Type B pancreatic cell (in vitro differentiated cells): ENCODE measurements at regions not wholly inside any gene's neighbourhood (a gene's known extent, or its start where the extent isn't known, plus 50 kb on each side); places are given as distances from the start of the nearest gene placed in this dataset.

Experiments used
- DNase-seq: peaks from one replicate; pipeline ENCODE4 v3.0.0; 2021; ENCODE audit warnings: mixed read lengths; ENCODE audit not compliant: unreplicated experiment; ENCODE audit errors: extremely low spot score
- H3K27ac Mint-ChIP-seq: 2 replicates; pipeline ENCODE4 v1.8.0; 2021; ENCODE audit warnings: mild to moderate bottlenecking, mixed read lengths
- H3K27me3 Mint-ChIP-seq: 2 replicates; pipeline ENCODE4 v1.8.0; 2021; ENCODE audit warnings: mixed read lengths
- H3K36me3 Mint-ChIP-seq: 2 replicates; pipeline ENCODE4 v1.8.0; 2021; ENCODE audit warnings: mixed read lengths
- H3K4me1 Mint-ChIP-seq: one replicate; pipeline ENCODE4 v1.8.0; 2021; ENCODE audit warnings: mixed read lengths; ENCODE audit not compliant: unreplicated experiment
- H3K4me3 Mint-ChIP-seq: 2 replicates; pipeline ENCODE4 v1.8.0; 2021; ENCODE audit warnings: mild to moderate bottlenecking, mixed read lengths
- H3K9me3 Mint-ChIP-seq: 2 replicates; pipeline ENCODE4 v1.8.0; 2021; ENCODE audit warnings: mixed read lengths
- CTCF ChIP-seq: fragments of 200-600 bp; sonication (generic); conservative IDR thresholded peaks from 2 replicates; pipeline ENCODE4 v1.5.0; 2021; ENCODE audit warnings: antibody characterized with exemption, mild to moderate bottlenecking

DNA sequence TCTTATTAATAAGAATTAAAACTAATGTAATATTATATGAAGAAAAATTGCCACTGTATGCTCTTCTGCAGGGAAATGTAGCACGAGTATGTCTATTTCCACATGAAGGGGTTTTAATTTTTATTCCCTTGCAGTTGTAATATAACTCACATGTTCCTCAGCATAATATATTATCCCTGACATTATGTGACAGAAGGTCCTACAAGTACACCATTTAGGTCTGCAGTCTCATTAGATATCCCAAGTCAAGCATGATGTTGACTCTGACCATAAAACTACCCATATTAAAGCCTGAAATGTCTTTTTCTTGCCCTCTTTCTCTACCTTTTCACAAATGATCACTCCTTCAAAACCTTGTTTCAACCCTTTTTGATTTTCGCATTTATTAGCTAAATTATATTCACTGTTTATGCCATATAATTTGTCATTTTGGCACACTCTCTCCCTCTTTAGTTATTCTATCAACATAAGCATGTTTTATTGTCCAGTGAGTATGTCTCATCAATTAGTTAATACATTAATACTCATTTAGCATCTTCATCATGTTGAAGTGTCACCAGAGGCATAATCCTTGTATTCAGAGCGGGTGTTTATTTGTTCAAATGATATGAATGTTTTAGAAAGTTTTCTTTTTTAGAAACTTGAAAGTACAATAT, 532.8 kb downstream of the MAT2B start:
- peaks cover 7% of the 10 kb centered on the region for H3K4me1 Mint-ChIP-seq
- DNase-seq: no peak
- H3K4me3 Mint-ChIP-seq: no peak overlapping the region
- TF ChIP-seq CTCF: no peak
- H3K36me3 Mint-ChIP-seq: no peaks in the 10 kb centered on the region
- H3K27me3 Mint-ChIP-seq: no peaks in the 10 kb centered on the region
- no peak overlapping the region for H3K27ac Mint-ChIP-seq
- no peaks in the 10 kb centered on the region for H3K9me3 Mint-ChIP-seq

DNA sequence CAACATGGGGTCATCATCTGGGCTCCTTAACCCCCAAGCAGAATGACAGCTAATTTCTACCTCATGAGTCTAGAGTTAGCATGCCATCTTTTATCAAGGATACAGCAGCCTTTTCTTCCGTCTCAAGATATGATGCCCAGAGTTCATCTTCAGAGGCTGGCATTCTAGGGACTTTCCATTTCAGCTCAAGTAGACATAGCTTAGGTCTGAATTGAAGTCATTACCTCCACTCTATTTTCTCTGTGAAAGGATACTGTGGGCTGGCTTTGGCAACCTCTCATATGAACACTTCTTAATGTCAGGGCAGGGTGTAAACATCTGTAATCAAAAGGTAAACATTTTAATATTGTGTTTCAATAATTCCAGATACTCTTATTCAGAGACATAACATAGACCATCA, 535.7 kb downstream of the MAT2B start:
- H3K4me1 Mint-ChIP-seq: peaks cover 7% of the 10 kb centered on the region
- H3K9me3 Mint-ChIP-seq: no peaks in the 10 kb centered on the region
- no peak for DNase-seq
- no peak for TF ChIP-seq CTCF
- H3K27ac Mint-ChIP-seq: no peak overlapping the region
- no peaks in the 10 kb centered on the region for H3K36me3 Mint-ChIP-seq
- no peak overlapping the region for H3K4me3 Mint-ChIP-seq
- no peaks in the 10 kb centered on the region for H3K27me3 Mint-ChIP-seq

GRCh38 chr5:164048359-164048926, 543.0 kb downstream of the MAT2B start:
- Mint-ChIP-seq H3K9me3 (no peaks in the 10 kb centered on the region), H3K27ac (no peak overlapping the region), H3K4me1 (no peaks in the 10 kb centered on the region), H3K36me3 (no peaks in the 10 kb centered on the region), H3K4me3 (no peak overlapping the region), H3K27me3 (no peaks in the 10 kb centered on the region)
- TF ChIP-seq CTCF: peak; percentile 61
- no peak for DNase-seq

- no peak for TF ChIP-seq CTCF
- DNase-seq: no peak
- Mint-ChIP-seq H3K27me3 (no peaks in the 10 kb centered on the region), H3K4me3 (no peak overlapping the region), H3K27ac (no peak overlapping the region), H3K4me1 (no peaks in the 10 kb centered on the region), H3K9me3 (no peaks in the 10 kb centered on the region), H3K36me3 (no peaks in the 10 kb centered on the region)
Measured at GRCh38 chr5:164051745-164052144, 546.3 kb downstream of the MAT2B start.

DNA sequence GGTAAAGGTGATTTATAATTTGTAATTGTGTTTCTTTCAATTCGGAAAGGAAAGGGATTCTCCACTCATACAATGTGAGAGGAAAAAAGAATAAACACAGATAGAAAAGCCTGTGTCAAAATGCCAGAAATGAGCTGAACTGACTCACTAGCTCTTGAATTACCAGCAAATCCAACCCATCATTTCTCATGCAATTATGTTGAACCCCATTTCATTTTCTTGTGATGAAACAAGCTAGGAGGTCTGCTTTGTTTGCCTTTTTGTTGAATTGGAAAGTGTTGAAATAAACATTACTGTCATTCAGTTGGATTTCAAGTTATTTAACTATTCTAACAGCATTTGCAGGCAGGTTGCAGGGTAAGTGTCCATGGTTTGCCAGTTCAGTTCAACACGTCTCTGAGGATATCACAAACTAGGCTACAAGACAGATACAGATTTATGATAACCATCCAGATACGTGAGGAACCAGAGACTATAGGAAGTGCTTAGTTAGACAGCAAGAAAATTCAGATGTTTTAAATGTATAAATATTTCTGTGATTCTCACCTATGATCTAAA, 547.2 kb downstream of the MAT2B start:
- DNase-seq: no peak
- Mint-ChIP-seq H3K27me3 (no peaks in the 10 kb centered on the region), H3K27ac (no peak overlapping the region), H3K36me3 (no peaks in the 10 kb centered on the region), H3K4me3 (no peak overlapping the region), H3K4me1 (no peaks in the 10 kb centered on the region), H3K9me3 (no peaks in the 10 kb centered on the region)
- TF ChIP-seq CTCF: no peak
